Nephron (organoid): ENCODE measurements at regions not wholly inside any gene's neighbourhood (a gene's known extent, or its start where the extent isn't known, plus 50 kb on each side); places are given as distances from the start of the nearest gene placed in this dataset.

Source experiments
- H3K27ac Mint-ChIP-seq, 3 experiments: 2 replicates each; pipeline ENCODE4 v1.8.0; 2020; ENCODE audit warnings: mixed read lengths in 3 of 3, mild to moderate bottlenecking in 2 of 3, moderate library complexity in 1 of 3
- H3K27me3 Mint-ChIP-seq: 2 replicates; pipeline ENCODE4 v1.8.0; 2021; ENCODE audit warnings: low read depth, mild to moderate bottlenecking, moderate library complexity, mixed read lengths
- H3K36me3 Mint-ChIP-seq: 2 replicates; pipeline ENCODE4 v1.8.0; 2020; ENCODE audit warnings: low read depth, mixed read lengths
- H3K4me1 Mint-ChIP-seq: 2 replicates; pipeline ENCODE4 v1.8.0; 2020; ENCODE audit warnings: mixed read lengths
- H3K4me3 Mint-ChIP-seq, 3 experiments: 2 replicates each; pipeline ENCODE4 v1.8.0; 2020; ENCODE audit warnings: mild to moderate bottlenecking in 3 of 3, mixed read lengths in 3 of 3, moderate library complexity in 2 of 3
- H3K9me3 Mint-ChIP-seq: 2 replicates; pipeline ENCODE4 v1.8.0; 2020; ENCODE audit warnings: mixed read lengths
- CTCF ChIP-seq, 3 experiments: fragments of 200-600 bp; sonication (generic); IDR thresholded peaks; one replicate each; pipeline ENCODE4 v1.5.0; 2021; ENCODE audit warnings: antibody characterized with exemption in 3 of 3; ENCODE audit not compliant: unreplicated experiment in 3 of 3

- H3K27ac Mint-ChIP-seq: no peak overlapping the region
- no peak overlapping the region for H3K4me3 Mint-ChIP-seq
- peaks cover 5% of the 10 kb centered on the region for H3K9me3 Mint-ChIP-seq
- no peak for TF ChIP-seq CTCF (IDR thresholded peaks at IDR 0.05; ENCODE audit: unreplicated experiment in 3 of 3)
- H3K27me3 Mint-ChIP-seq: no peaks in the 10 kb centered on the region
- H3K4me1 Mint-ChIP-seq: no peaks in the 10 kb centered on the region
- no peaks in the 10 kb centered on the region for H3K36me3 Mint-ChIP-seq
These were observed 150.3 kb downstream of the UBE2E3 start for GRCh38 chr2:181130686-181131085.

- Mint-ChIP-seq H3K9me3 (peaks cover 5% of the 10 kb centered on the region), H3K4me1 (no peaks in the 10 kb centered on the region), H3K36me3 (no peaks in the 10 kb centered on the region), H3K27ac (no peak overlapping the region), H3K27me3 (no peaks in the 10 kb centered on the region), H3K4me3 (no peak overlapping the region)
- no peak for TF ChIP-seq CTCF (IDR thresholded peaks at IDR 0.05; ENCODE audit: unreplicated experiment in 3 of 3)
These were observed 151.2 kb downstream of the UBE2E3 start for GRCh38 chr2:181131584-181131983.

GRCh38 chr2:181138816-181139215 lies 158.4 kb downstream of the UBE2E3 start:
- H3K4me3 Mint-ChIP-seq: no peak overlapping the region
- H3K36me3 Mint-ChIP-seq: no peaks in the 10 kb centered on the region
- no peak overlapping the region for H3K27ac Mint-ChIP-seq
- peaks cover 5% of the 10 kb centered on the region for H3K9me3 Mint-ChIP-seq
- TF ChIP-seq CTCF (IDR thresholded peaks at IDR 0.05; ENCODE audit: unreplicated experiment in 3 of 3): no peak
- no peaks in the 10 kb centered on the region for H3K27me3 Mint-ChIP-seq
- no peaks in the 10 kb centered on the region for H3K4me1 Mint-ChIP-seq

- H3K9me3 Mint-ChIP-seq: peaks cover 3% of the 10 kb centered on the region
- H3K27me3 Mint-ChIP-seq: no peaks in the 10 kb centered on the region
- no peaks in the 10 kb centered on the region for H3K4me1 Mint-ChIP-seq
- no peak overlapping the region for H3K4me3 Mint-ChIP-seq
- no peak for TF ChIP-seq CTCF (IDR thresholded peaks at IDR 0.05; ENCODE audit: unreplicated experiment in 3 of 3)
- no peak overlapping the region for H3K27ac Mint-ChIP-seq
- H3K36me3 Mint-ChIP-seq: no peaks in the 10 kb centered on the region
These were observed 159.4 kb downstream of the UBE2E3 start for GRCh38 chr2:181139831-181140230.

- Mint-ChIP-seq H3K27ac (no peak overlapping the region), H3K27me3 (no peaks in the 10 kb centered on the region), H3K4me1 (no peaks in the 10 kb centered on the region), H3K4me3 (no peak overlapping the region), H3K9me3 (peaks cover 3% of the 10 kb centered on the region), H3K36me3 (no peaks in the 10 kb centered on the region)
- no peak for TF ChIP-seq CTCF (IDR thresholded peaks at IDR 0.05; ENCODE audit: unreplicated experiment in 3 of 3)
These were observed 160.0 kb downstream of the UBE2E3 start for GRCh38 chr2:181140414-181140813.

GRCh38 chr2:181140928-181141327 lies 160.5 kb downstream of the UBE2E3 start:
- Mint-ChIP-seq H3K36me3 (no peaks in the 10 kb centered on the region), H3K9me3 (peaks cover 3% of the 10 kb centered on the region), H3K27ac (no peak overlapping the region), H3K4me3 (no peak overlapping the region), H3K27me3 (no peaks in the 10 kb centered on the region), H3K4me1 (no peaks in the 10 kb centered on the region)
- no peak for TF ChIP-seq CTCF (IDR thresholded peaks at IDR 0.05; ENCODE audit: unreplicated experiment in 3 of 3)
